Hippocampal formation (tissue), 2 donors: ENCODE measurements at regions not wholly inside any gene's neighbourhood (a gene's known extent, or its start where the extent isn't known, plus 50 kb on each side); places are given as distances from the start of the nearest gene placed in this dataset.
"Not testable (repeated sequence)": the region's sequence is repeated elsewhere in the genome, so short reads cannot be mapped to it uniquely, and the experiment has no call there.

ENCODE experiments used
- DNase-seq, 2 donors: peaks; one replicate each; lab custom pipeline; 2025; lab: John Stamatoyannopoulos, UW

DNA sequence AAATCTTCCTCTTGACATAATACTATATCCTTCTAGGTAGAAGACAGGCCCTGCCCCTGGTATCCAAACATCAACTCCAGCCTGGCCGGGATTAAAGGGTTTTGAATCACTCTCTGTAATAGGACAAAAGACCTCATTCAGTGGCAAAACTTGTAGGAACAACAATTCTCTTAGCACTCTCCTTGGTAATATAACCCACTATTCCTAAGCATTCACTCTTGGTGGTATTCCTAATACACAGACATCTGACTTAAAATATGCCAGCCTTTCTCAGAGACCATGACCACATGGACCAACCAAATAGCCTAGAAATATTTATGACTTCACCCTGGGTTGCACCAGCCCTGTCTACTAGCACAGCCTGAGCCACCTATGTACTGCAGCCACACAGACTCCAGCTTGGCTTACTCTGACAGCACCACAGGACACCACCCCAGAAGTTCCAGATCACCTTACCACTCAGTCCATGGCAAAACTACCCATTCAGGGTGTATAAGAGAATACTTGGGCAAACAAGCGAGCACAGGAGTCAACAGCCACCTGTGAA is 244.9 kb upstream of the NEBL start:
- peak; percentile 4 to 27 for DNase-seq

DNA sequence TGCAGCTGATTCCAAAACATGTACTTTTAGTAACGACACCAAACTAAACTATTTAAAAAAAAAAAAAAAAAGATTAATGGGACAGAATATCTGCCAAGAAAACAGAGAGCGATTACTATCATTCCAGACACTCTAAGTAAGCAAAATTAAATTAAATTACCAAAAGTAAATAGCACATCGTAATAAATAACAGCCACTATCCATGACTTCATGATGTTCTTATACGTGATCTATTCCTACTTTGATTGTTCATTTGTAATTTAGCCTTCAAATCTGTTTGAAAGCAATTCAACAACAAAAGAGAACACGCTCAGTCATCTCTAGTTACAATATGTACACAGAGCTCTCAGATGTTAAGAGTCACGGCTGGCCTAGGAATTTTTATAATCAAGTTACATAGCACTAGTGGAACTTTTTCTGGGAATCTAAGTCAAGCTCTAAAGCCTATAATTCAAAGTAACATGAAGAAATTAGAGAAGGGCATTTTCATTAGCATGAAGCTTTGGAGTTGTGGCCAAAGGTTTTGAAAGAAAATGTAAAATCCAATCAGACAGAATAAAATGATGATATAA is 241.7 kb upstream of the NEBL start:
- DNase-seq: no peak

- DNase-seq: peak; percentile 6 to 39
Observed at GRCh38 chr10:21135023-21135931, 238.2 kb upstream of the NEBL start.

DNA sequence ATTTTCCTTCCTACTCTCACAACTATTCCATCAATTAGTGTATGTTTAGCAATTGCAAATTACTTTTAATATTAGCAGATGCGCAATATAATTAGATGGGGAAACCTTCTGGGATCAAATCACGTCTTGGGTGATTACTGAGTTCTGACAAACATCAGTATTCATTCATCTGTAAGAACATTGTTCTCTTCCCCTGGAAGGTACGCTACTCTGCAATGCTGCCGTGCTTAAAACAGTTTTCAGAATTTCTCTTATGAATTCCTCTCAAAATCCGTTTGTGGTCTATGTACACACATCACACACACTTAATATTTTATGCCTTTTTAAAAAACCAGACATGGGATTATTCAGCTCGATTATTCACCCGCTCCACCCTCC is 237.5 kb upstream of the NEBL start:
- no peak for DNase-seq

- no peak for DNase-seq
Observed at GRCh38 chr10:21130683-21131442, 233.8 kb upstream of the NEBL start.

DNA sequence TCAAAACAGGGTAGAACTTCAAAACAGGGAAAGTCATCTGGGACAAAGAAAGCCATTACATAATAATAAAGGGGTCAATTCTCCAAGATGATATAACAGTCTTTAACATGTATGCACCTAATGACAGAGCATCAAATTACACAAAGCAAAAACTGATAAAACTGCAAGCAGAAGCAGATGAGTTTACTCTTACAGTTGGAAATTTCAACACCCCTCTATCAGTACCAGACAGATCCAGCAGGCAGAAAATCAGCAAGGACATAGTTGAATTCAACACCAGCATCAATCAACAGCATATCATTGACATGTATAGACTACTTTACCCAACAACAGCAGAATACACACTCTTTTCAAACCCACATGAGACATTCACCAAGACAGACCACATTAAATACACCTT is 233.0 kb upstream of the NEBL start:
- no peak for DNase-seq

DNA sequence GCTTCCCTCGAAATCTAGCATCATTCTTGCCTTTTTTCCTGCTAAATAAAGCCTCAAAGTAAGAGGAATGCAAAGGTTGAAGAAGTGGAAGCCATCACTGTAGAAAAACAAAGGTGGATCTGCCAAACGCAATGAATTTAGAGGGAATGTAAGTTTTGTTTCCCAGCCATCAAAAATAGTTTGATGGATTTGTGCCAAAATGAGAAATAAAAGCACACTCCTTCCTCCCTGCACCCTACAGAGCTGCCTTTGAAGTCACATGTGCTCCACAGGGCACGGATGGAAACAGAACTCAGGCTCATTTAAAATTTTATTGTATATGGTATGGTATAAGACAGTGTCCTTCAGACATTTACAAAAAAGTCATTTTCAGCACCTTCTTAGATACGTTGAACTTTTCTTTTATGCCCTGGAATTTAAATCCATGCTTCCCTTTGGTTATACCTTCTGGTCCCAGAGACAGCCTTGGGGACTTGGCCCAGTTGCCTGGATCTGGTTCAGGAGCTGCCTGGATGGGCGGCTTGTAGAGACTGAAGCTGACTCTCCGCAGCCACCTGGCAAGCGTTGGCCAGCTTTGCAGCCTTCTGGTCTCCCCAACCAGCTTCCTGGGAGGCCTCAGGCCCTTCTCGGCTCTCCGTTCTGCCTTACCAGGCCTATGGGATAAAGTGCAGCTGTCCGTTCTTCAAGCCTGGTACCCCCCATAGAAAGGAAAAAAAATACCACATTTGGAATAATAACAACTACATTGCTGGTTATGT is 228.5 kb upstream of the NEBL start:
- no peak for DNase-seq

DNA sequence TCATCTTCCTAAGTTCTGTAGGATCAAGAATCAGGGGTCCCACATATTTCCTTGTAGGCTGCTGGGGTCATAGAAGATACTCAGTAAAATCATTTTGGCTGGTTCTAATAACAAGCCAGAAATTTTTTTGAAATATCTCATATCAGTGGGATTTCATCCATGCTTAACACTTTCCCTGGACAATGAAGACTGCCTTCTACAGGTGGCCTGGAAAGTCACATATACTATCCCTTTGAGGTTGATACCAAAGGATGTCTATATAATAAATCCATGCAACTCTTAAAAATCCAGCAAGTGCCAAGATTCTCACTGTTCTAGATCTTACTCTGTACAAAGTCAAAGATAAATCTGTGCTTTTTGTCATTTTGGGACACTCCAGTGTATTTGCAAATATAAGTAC is 225.8 kb upstream of the NEBL start:
- no peak for DNase-seq

GRCh38 chr10:21121822-21122221 is 224.7 kb upstream of the NEBL start:
- DNase-seq: not testable (repeated sequence)

GRCh38 chr10:21114683-21115082 is 217.6 kb upstream of the NEBL start:
- DNase-seq: no peak

DNA sequence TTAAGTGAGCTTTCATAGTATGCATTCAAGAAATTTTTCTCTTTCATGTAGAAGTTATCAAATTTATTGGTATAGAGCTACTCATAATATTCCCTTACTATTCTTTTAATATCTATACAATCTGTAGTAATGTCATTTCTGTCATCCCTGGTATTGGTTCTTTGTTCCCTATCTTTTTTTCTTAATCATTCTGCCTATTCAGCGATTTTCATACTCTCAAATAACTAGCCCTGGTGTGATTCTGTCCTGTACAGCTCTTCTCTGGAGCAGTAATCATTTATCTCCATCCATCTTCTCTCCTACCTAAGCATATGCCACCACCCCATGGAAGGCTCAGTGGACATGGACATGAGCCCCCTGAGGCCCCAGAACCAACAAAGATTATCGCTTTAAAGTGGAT is 213.2 kb upstream of the NEBL start:
- no peak for DNase-seq

- not testable (repeated sequence) for DNase-seq
Observed at GRCh38 chr10:21106931-21107330, 209.8 kb upstream of the NEBL start.

DNA sequence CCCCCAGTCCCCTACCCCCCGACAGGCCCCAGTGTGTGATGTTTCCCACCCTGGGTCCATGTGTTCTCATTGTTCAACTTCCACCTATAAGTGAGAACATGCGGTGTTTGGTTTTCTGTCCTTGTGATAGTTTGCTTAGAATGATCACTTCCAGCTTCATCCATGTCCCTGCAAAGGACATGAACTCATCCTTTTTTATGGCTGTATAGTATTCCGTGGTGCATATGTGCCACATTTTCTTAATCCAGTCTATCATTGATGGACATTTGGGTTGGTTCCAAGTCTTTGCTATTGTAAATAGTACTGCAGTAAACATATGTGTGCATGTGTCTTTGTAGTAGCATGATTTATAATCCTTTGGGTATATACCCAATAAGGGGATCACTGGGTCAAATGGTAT is 208.2 kb upstream of the NEBL start:
- not testable (repeated sequence) for DNase-seq

DNA sequence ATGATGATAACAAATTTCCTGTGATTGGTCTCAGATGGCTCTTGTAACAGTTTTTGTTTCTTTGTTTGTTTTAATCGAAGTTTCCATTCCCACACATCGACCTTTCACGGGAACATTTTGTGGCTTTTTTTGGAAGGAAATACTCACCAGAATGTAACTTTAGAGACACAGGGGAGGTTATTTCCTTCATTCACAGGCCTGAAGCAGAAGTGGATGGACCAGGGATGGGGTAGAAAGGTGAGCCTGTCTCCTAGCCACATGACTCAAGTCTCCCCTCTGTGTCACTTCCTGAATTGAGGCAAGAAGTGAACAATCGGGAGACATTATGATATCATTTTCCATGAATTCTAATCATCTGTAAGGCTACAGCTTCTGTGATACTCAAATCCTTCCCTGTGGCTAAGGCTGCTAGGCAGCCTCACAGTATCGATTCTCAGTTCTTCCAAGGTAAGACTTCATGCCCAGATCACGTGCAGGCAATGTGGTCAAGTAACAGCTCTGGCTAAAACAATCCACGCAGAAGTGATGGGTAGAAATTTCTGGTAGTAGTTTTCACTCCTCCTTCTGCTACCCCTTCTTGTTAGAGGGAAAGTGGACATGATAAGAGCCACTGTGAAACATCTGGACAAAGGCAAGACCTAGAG is 203.9 kb upstream of the NEBL start:
- no peak for DNase-seq

GRCh38 chr10:21100190-21100589 is 203.1 kb upstream of the NEBL start:
- peak in 1 of 2 donors; percentile 29 for DNase-seq

DNA sequence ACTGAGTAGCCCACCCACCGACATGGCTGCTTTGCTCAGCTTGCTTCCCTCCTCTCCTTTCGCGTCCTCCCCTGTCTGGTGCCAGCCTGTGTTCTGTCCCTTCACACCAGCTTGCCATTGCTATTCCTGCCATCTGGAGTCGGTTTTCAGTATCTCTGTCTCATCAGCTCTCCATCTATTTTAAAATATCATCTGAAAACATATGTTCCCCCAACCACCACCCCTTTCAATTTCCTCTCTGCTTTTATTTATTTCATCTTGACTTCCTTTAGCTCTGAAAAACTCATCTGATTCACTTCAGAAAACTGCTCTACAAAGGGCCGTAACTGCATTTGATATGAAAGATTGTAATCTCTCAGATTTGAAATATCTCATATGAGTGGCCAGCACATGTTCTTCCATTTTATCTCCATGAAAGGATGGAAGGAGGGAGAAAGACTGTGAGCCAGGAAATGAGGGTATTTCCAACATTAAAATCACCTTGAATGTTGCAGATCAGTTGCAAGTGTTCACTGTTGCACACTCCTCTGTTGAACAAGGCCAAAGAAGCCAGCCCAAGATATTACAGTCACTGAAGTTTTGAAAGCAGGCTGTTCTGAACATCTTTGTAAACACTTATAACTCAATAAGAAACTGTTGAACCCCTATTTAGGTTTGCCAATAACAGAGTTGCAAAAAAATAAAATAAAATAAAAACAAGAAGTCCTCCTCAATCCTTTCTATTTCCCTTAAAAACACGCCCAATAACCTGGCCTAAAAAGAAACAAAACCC is 202.4 kb upstream of the NEBL start:
- no peak for DNase-seq

- DNase-seq: no peak
Observed at GRCh38 chr10:21097926-21098355, 200.8 kb upstream of the NEBL start.

DNA sequence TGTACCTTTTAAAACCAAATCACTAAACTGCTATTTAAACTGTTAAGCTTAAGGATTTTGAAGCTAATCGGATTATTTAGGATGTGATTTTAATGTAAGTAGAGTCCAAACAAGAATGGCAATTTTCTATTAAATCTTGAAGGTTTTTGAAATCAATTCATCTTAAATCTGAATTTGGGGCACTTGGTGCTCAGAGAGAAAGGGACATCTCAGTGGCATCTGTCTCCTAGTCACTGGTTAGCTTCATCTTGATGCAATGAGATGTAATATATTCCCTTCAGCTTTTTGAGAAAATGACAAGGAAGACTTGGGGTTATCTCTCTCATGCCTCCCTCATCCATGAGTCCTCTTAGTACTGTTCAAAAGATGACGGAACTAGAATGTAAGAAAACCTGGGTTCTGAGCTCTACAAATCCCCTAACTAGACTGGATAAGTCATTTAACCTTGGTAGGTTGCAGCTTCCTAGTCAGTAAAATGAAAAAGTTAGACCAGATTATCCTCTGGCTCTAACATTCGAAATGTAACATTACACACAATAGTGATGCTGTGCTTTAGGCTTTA is 198.5 kb upstream of the NEBL start:
- no peak for DNase-seq

- DNase-seq: no peak
Observed at GRCh38 chr10:21095073-21095472, 198.0 kb upstream of the NEBL start.
